ENCODE measurements at regions not wholly inside any gene's neighbourhood (a gene's known extent, or its start where the extent isn't known, plus 50 kb on each side); places are given as distances from the start of the nearest gene placed in this dataset.

GRCh38 chr15:47434596-47434995 is 282.7 kb upstream of the SEMA6D start:
- intact Hi-C loops (cut with micrococcal nuclease), result no loop called here
- Mint-ChIP-seq H3K27ac (no peak overlapping the region), H3K4me3 (no peak overlapping the region), H3K9me3 (ENCODE audit: insufficient read depth) (no peaks in the 10 kb centered on the region), H3K27me3 (no peaks in the 10 kb centered on the region), H3K4me1 (no peaks in the 10 kb centered on the region)
- no peaks in the 10 kb centered on the region for H4K20me1 ChIP-seq (ENCODE audit: control insufficient read depth, insufficient read depth, low read length, poor library complexity, severe bottlenecking)
- ChIA-PET CTCF (no interaction called here), POLR2A (no interaction called here)
- no peak overlapping the region for H3K9ac ChIP-seq (ENCODE audit: low read length)
- H3K27ac ChIP-seq (ENCODE audit: low read length in 2 of 2), result no peak overlapping the region
- H2AFZ ChIP-seq (ENCODE audit: insufficient read depth, low read depth, low read length, poor library complexity, severe bottlenecking), result no peak overlapping the region
- DNase-seq (no peak), ATAC-seq (ENCODE audit: low read depth) (no peak)
- no peaks in the 10 kb centered on the region for H3K36me3 ChIP-seq (replicated peaks in 1 of 2; ENCODE audit: control extremely low read depth in 1 of 2, control insufficient read depth in 1 of 2, extremely low read depth in 1 of 2, insufficient read depth in 2 of 2, low read length in 1 of 2)
- H3K4me1 ChIP-seq (ENCODE audit: control insufficient read depth in 2 of 2, insufficient read depth in 2 of 2, low read length in 2 of 2), result no peaks in the 10 kb centered on the region
- no peak overlapping the region for H3K4me3 ChIP-seq (ENCODE audit: control extremely low read depth in 1 of 5, extremely low read depth in 1 of 5, insufficient read depth in 1 of 5, low read depth in 2 of 5, low read length in 4 of 5)
- TF ChIP-seq EZH2 (IDR thresholded peaks at IDR 0.05; ENCODE audit: borderline replicate concordance, insufficient read depth, low read depth, low read length, poor library complexity, severe bottlenecking), result no peak
- TF ChIP-seq, protein P1, sequence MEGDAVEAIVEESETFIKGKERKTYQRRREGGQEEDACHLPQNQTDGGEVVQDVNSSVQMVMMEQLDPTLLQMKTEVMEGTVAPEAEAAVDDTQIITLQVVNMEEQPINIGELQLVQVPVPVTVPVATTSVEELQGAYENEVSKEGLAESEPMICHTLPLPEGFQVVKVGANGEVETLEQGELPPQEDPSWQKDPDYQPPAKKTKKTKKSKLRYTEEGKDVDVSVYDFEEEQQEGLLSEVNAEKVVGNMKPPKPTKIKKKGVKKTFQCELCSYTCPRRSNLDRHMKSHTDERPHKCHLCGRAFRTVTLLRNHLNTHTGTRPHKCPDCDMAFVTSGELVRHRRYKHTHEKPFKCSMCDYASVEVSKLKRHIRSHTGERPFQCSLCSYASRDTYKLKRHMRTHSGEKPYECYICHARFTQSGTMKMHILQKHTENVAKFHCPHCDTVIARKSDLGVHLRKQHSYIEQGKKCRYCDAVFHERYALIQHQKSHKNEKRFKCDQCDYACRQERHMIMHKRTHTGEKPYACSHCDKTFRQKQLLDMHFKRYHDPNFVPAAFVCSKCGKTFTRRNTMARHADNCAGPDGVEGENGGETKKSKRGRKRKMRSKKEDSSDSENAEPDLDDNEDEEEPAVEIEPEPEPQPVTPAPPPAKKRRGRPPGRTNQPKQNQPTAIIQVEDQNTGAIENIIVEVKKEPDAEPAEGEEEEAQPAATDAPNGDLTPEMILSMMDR (IDR thresholded peaks at IDR 0.05), result no peak
- no peaks in the 10 kb centered on the region for H3K79me2 ChIP-seq (ENCODE audit: control insufficient read depth, insufficient read depth, low read length)
- no peaks in the 10 kb centered on the region for H3K9me3 ChIP-seq (ENCODE audit: control extremely low read depth in 1 of 3, control insufficient read depth in 2 of 3, insufficient read depth in 1 of 3, low read length in 2 of 3)
- peaks cover 0 to 3% (median 0%) of the 10 kb centered on the region in 4 experiments for H3K27me3 ChIP-seq (replicated peaks in 1 of 4; ENCODE audit: control extremely low read depth in 1 of 4, control insufficient read depth in 3 of 4, insufficient read depth in 4 of 4, low read length in 3 of 4)
- no peak overlapping the region for H3K4me2 ChIP-seq (replicated peaks; ENCODE audit: low read depth, low read length, poor library complexity, severe bottlenecking)
- WGBS (ENCODE audit: insufficient coverage), result no CpG with 5 or more reads among the region's 2 CpGs

DNA sequence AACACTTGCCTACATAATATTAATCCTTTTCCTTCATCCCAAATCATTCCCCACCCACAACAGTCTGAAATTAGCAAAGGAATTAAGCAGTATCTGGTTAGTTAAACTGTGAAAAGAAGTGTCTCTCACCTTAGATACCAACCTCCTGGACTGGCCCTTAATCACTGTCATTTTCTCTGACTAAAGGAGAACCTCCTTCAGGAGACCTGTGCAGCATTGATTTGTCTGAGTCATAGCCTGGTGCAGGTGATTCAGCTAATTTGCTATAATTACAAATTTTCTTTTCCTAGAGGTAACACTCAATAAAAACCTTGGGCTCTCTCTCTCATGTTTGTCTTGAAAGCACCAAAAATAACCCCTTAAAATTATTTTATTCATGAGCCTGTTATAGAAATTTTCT is 279.8 kb upstream of the SEMA6D start:
- CTCF ChIA-PET, result no interaction called here
- no peak overlapping the region for H3K4me2 ChIP-seq (replicated peaks; ENCODE audit: low read depth, low read length, poor library complexity, severe bottlenecking)

More for the DNA sequence above, 279.8 kb upstream of the SEMA6D start:
- no peak overlapping the region for H3K27ac ChIP-seq (ENCODE audit: low read length in 2 of 2)
- H3K9ac ChIP-seq (ENCODE audit: low read length), result no peak overlapping the region
- no peaks in the 10 kb centered on the region for H3K9me3 ChIP-seq (ENCODE audit: control extremely low read depth in 1 of 3, control insufficient read depth in 2 of 3, insufficient read depth in 1 of 3, low read length in 2 of 3)
- H3K36me3 ChIP-seq (replicated peaks in 1 of 2; ENCODE audit: control extremely low read depth in 1 of 2, control insufficient read depth in 1 of 2, extremely low read depth in 1 of 2, insufficient read depth in 2 of 2, low read length in 1 of 2), result no peaks in the 10 kb centered on the region
- H3K79me2 ChIP-seq (ENCODE audit: control insufficient read depth, insufficient read depth, low read length), result no peaks in the 10 kb centered on the region
- POLR2A ChIA-PET, result no interaction called here
- no peak overlapping the region for H2AFZ ChIP-seq (ENCODE audit: insufficient read depth, low read depth, low read length, poor library complexity, severe bottlenecking)
- H4K20me1 ChIP-seq (ENCODE audit: control insufficient read depth, insufficient read depth, low read length, poor library complexity, severe bottlenecking), result no peaks in the 10 kb centered on the region
- Mint-ChIP-seq H3K4me3 (no peak overlapping the region), H3K27me3 (no peaks in the 10 kb centered on the region), H3K27ac (no peak overlapping the region), H3K9me3 (ENCODE audit: insufficient read depth) (no peaks in the 10 kb centered on the region), H3K4me1 (no peaks in the 10 kb centered on the region)
- H3K4me3 ChIP-seq (ENCODE audit: control extremely low read depth in 1 of 5, extremely low read depth in 1 of 5, insufficient read depth in 1 of 5, low read depth in 2 of 5, low read length in 4 of 5), result no peak overlapping the region
- TF ChIP-seq EZH2 (IDR thresholded peaks at IDR 0.05; ENCODE audit: borderline replicate concordance, insufficient read depth, low read depth, low read length, poor library complexity, severe bottlenecking), result no peak
- TF ChIP-seq, protein P1 (IDR thresholded peaks at IDR 0.05), result no peak
- ATAC-seq (ENCODE audit: low read depth), result no peak
- intact Hi-C loops (cut with micrococcal nuclease), result no loop called here
- no peaks in the 10 kb centered on the region for H3K27me3 ChIP-seq (replicated peaks in 1 of 4; ENCODE audit: control extremely low read depth in 1 of 4, control insufficient read depth in 3 of 4, insufficient read depth in 4 of 4, low read length in 3 of 4)
- DNase-seq, result no peak
- H3K4me1 ChIP-seq (ENCODE audit: control insufficient read depth in 2 of 2, insufficient read depth in 2 of 2, low read length in 2 of 2), result no peaks in the 10 kb centered on the region

Measured in B cell (primary cell).